ENCODE measurements at regions not wholly inside any gene's neighbourhood (a gene's known extent, or its start where the extent isn't known, plus 50 kb on each side); places are given as distances from the start of the nearest gene placed in this dataset.

GRCh38 chrX:43140582-43140981 is 362.6 kb upstream of the PPP1R2C start:
- TF ChIP-seq CTCF (IDR thresholded peaks at IDR 0.05), result no peak
- TF ChIP-seq POLR2A (IDR thresholded peaks at IDR 0.05), result no peak
